ENCODE measurements at regions not wholly inside any gene's neighbourhood (a gene's known extent, or its start where the extent isn't known, plus 50 kb on each side); places are given as distances from the start of the nearest gene placed in this dataset.

DNA sequence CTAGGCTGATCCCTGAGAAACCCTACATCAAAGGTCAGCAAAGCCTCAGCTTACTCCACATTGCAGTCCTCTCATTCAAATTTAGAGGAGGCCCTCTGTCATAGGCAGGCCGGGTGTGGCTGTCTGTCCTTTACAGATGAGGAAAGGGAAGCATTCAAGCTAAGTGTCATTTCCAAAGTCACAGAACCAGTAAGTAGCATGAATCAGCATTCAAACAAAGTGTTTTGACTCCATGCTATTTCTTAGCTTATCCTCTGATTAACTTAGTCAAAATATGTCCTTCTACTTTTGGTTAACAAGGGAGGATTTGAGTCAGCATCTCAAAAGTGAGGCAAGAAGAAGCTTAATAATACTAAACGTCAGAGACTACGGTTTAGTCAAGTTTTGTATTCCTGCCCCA, 409.0 kb upstream of the POU3F3 start:
- TF ChIP-seq ZNF335 (CRISPR knock-in tag; IDR thresholded peaks at IDR 0.05): no peak
- no peak for TF ChIP-seq SUZ12 (IDR thresholded peaks at IDR 0.05; ENCODE audit: low read depth, low read length)
- no peak for TF ChIP-seq KDM5A (IDR thresholded peaks at IDR 0.05; ENCODE audit: borderline replicate concordance, low read length)
- no peak for TF ChIP-seq ZNF121 (CRISPR knock-in tag; IDR thresholded peaks at IDR 0.05)
- TF ChIP-seq HNRNPL (IDR thresholded peaks at IDR 0.05; ENCODE audit: low read depth, low read length): no peak

All from HepG2 (cell line).